HuH-7.5 (cell line): ENCODE measurements at regions not wholly inside any gene's neighbourhood (a gene's known extent, or its start where the extent isn't known, plus 50 kb on each side); places are given as distances from the start of the nearest gene placed in this dataset.
A peak's percentile ranks its signal among the peaks of the same experiment; 100 is the strongest.

Source experiments
- DNase-seq: peaks from one replicate; pipeline ENCODE4 v3.0.0; 2011; ENCODE audit warnings: low spot score

DNA sequence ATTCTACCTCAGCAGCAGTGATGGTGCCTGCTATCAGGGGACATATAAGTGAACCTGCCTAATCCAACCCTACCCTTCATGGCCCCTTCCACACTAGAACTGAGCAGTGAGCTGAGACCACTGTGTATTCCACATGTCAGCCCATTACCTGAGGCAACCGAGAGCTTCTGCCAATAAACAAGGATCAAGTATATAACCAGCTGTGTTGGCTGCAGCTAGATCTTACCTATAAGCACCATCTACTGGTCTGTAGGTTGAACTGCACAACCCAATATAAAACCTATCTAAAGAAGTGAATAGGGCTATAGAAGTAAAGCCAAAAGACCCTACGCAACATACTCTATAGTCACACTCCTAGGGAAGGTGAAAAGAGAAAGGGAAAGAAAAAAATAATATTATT, 376.9 kb downstream of the HHIPL2 start:
- peak; percentile 11 for DNase-seq

DNA sequence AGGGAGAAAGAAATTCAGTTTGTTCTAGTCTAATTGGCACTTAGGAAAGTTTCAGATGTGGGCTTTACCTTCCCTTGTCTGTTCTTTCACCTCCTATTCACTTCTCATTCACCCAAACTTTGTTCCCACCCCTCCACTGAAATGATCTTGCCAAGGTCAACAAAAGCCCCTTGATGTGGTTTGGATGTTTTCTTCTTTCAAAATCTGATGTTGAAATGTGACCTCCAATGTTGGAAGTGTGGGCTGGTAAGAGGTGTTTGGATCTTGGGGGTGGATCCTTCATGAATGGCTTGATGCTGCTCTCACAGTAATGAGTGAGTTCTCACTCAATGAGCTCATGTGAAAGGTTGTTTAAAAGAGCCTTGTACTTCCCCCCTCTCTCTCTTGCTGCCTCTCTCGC, 379.3 kb downstream of the HHIPL2 start:
- no peak for DNase-seq

DNA sequence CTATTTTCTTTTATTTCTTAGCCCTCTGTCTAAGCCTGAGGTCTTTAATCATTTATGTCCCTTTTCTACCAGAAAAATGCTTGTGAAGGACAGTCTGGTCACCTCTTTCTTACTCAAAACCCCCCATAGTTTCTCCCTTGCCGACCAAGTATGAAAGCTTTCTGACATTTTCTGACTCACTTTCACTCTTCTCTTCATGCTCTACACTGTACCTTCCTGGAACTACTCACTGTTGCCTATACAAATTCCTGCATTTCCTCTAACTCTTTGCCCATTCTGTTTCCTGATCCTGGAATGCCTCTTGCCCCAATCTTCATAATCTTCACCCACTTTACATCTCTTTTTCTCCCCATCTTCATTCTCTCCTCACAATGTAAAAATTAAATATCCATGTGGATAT, 380.0 kb downstream of the HHIPL2 start:
- no peak for DNase-seq

DNA sequence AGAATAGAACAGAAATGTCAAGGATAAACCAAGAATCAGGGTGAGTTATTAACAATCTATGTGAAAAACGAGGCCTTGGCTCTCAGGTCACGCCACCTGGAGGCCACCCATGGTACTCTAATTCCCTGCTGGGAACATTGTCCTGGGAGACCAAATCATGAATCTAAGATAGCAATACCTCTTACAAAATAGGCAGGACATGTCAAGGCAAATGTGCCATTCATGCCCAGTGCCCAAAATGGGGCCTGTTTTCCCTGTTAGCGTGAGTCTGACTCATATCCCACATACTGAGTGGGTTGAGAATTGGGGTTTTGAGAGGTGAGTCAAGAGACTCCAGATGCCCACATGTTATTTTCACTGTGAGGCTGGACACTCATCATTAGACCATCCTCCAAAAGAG, 380.8 kb downstream of the HHIPL2 start:
- peak; percentile 18 for DNase-seq

DNA sequence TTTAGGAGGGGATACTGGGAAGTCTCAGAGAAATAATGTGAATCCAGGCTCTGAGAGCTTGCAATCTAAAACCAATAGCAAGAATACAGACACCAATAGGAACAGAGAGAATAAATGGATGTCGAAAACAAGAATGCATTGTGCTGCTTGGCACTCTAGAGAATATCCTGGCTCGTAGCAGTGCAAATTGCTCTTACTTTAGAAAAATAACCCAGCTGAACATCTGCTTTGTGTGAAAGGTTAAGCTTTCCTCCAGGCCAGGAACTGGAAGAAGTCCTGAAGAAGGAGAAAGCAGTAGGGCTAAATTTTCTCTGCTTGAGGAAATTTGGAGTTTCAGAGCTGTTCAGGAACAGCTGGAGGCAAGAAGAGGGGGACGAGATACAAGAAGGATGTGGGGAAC, 382.3 kb downstream of the HHIPL2 start:
- no peak for DNase-seq

DNA sequence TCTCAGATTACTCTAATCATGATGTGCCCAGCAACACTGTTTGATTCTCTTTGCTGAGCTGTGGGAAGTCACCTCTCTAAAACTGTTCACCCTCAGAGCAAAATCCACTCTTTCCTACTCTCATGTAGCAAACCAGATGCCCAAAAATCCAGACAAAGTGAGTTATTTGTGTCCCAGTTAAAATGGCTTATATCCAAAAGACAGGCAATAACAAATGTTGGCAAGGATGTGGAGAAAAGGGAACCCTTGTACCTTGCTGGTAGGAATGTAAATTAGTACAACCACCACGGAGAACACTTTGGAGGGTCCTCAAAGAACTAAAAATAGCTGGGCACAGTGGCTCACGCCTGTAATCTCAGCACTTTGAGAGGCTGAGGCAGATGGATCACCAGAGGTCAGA, 384.0 kb downstream of the HHIPL2 start:
- DNase-seq, result no peak

DNA sequence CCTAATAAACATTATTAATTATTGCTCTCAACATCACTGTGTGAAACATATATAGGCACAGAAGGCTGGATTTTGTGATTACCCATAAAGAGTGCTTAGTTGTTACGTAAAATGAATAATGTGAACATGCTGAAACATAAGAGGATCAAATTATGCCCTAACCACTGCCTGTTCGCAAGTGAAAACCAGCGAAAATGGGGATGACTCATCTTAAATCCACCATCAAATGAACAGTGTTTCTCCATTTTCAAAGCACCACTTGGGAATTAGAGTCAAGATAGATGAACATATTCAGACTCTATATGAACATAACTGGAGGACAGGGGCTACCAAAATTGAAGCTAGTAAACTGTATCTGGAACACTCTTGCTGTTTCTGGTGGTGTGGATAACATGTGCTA, 386.2 kb downstream of the HHIPL2 start:
- no peak for DNase-seq

DNA sequence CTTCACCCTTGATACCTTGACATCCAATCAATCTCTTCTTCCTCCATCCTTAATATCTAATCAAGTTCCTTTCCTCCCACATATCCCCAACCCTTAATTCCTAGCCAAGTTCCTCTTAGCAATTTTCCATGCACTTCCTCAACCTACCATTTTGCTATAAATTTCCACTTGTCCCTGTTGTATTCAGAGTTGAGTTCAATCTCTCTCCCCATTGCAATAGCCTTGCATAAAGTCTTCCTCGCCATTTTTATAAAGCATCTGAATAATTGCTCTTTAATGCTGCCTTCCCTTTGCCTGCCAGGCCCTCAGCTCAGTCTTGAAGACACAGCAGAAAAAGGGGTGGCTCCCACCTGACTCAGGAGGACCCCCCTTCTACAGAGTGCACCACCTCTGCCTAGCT, 390.3 kb downstream of the HHIPL2 start:
- no peak for DNase-seq

DNA sequence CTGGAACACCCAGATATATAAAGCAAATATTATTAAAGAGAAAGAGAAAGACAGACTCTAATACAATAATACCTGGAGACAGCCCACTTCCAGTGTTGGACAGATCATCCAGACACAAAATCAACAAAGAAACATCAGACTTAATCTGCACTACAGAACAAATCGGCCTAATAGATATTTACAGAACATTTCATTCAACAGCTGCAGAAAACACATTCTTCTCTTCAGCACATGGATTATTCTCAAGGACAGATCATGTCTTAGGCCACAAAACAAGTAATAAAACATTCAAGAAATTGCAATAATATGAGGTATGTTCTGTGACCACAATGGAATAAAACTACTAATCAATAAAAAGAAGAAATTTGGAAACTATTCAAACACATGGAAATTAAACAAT, 398.3 kb upstream of the DUSP10 start:
- DNase-seq, result no peak

DNA sequence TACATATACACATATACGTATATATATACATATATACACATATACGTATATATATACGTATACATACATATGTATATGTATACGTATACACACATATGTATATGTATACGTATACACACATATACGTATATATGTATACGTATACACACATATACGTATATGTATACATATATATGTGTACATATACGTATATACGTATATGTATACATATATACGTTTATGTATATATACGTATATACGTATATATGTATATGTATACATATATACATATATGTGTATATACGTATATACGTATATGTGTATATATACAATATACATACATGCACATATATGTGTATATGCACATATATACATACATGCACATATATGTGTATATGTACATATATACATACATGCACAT, 396.2 kb upstream of the DUSP10 start:
- no peak for DNase-seq

DNA sequence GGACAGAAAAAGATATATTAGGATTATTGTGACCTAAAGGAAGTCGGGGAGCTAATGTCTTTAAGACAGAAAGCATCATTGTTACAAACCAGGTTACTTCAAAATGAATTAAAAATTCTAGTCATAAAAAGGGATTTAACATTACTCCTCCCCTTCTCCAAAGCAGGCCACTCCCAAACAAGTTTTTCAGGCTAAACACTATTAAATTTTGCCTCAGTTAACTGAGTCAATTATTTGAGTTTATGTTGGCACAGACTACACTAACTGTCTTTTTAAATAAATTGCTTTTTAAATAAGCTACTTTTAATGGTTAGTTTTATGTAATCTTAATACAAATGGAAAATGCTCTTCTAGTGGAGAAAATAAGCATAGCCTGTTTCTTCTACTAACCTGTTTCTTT, 395.0 kb upstream of the DUSP10 start:
- DNase-seq, result no peak

DNA sequence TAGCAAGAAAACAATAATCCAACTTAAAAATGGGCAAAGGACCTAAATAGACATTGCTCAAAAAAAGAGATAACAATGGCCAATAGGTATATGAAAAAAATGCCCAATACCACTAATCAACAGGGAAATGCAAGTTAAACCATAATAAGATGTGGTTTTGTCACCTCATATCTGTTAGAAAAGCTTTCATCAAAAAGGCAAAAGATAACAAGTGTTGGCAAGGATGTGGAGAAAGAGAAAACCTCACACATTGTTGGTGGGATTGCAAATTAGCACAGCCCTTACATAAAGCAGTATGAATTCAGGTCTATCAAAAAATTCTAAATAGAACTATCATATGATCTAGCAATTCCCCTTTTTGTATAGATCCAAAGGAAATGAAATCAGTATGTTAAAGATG, 387.2 kb upstream of the DUSP10 start:
- DNase-seq, result no peak

DNA sequence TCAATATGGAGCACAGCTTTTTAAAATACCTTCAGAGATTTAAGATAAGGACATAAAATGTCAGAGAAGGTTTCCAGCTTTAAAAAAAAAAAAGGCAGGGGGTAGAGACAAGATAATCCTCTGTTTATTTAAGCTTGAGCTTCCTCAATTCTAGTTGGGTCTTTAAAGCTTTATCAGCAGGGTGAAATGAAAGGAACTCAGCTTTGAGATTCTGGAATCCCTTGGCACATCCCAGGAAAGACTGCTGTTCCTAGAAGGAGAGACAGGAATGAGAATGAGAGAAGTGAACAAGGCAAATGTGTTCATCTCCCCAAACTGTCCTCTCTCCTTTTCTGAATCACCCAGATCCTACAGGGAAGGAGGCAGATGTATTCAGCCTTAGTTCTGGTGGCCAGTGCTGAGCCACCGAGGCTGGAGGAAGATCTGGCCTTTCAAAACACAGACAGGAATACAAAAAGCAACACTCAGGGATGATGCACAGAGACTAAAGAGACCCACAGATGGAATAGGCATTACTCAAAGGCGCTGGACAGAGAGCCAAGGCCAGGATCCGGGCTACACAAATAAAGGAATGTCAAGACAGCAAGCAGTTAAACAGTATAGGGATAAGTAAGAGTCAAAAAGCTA, 385.8 kb upstream of the DUSP10 start:
- DNase-seq, result no peak

DNA sequence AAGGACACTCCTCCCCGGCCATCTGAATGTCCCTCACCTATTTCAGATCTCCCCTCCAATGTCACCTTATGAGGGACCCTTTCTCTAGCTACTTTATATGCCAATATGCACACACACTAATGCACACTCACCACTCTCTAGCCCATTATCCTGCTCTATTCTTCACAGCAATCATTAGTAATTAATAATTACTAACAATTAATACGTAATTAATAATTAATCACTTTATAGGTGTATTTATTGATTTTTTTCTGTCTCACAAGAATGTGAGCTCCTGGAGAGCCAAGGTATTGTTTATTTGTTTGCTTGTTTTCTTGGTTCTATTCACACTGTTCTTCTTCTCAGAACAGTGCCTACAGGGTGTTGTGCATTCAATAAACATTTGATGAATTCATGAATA, 385.2 kb upstream of the DUSP10 start:
- no peak for DNase-seq

DNA sequence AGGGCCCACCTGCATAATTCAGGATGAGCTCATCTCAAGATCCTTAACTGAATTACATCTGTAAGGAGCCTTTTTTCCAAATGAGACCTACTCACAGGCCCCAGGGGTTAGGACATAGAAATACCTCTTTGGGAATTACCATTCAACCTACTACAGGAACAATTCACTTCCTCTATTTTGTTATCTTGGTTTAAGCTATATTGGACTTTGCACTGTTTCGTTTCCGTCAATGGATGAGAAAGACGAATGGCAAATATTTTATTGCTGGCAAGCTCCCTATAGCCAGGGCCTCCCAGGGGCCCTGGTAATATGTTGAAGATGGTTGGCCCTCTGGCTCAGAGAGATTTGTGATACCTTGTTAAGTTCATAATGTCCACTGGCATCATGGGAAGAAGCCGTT, 384.2 kb upstream of the DUSP10 start:
- no peak for DNase-seq

DNA sequence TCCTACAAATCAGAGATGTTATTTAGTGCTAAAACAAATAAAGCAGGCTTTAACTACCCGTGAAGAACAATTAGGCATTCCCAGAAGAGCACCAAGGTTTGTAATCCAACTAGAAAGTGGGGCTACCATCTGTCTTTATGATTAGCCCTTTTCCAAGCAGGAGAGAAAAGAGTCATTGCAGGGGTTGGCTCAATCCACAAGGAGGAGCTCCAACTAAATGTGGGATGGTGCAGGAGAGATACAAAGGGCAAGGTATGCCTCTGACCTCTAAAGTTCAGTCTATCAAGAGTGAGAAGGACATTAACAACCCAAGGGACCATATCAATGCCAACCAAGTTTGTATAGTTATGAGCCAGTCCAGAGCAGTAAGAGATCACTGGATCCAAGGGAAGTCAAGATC, 382.7 kb upstream of the DUSP10 start:
- DNase-seq, result no peak

DNA sequence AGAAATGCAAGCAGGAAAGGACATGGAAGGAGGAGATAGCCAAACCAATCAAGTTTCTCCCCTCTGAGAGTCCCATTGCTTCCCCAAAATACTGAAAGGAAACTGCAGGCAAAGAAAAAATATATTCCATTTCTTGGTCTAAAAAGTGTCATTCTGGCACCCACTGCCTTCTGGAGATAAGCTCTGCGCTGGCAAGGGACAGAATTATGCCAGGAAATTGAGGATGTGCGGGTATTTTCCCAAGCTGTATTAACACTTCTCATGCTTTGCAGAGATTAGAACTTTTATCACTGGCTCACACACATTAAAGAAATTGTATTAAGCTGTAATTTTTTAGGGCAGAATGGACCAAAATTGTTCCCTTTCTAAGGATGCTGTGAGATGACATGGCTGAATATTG, 381.2 kb upstream of the DUSP10 start:
- no peak for DNase-seq

DNA sequence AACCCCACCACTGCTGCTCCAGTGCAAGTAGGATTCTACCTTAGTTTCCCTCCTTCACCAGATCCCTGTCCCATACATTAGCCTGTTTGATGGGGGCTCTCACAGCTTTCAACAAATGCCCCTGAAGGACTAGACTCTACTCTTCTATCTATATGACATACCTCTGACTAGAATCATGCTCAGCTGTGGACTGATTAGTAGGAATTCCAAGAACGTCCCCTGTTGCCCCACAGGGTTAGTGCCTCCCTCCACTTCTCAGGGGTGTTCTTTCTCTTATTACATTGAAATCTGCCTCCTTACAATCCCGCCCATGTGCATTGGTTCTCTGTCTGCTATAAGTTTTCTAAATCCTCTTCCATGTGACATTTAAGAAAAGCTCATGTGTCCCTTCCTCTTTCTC, 375.9 kb upstream of the DUSP10 start:
- DNase-seq, result no peak

DNA sequence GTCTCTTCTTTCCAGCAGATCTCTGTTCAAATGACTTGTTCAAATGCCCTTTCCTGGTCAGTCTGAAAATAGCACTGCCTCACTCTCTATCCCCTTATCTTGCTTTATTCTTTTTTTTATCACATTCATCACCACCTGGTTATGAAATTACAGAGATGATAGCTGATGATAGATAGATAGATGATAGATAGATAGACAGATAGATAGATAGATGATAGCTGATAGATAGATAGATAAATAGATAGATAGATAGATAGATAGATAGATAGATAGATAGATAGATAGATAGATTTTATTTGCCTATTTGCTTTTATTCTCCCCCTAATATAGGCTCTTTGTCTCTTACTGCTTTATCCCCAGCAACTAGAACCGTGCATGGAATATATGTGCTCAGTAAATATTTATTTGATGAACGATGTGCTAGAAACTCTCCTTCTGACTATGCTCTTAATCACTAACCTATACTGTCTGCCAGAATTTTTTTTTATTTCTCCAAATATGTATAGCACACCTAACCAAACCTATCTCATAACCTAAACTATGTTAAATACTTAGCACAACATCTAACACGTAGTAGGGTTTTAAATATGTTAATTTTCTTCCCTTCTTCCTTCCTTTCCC, 372.8 kb upstream of the DUSP10 start:
- DNase-seq, result no peak

DNA sequence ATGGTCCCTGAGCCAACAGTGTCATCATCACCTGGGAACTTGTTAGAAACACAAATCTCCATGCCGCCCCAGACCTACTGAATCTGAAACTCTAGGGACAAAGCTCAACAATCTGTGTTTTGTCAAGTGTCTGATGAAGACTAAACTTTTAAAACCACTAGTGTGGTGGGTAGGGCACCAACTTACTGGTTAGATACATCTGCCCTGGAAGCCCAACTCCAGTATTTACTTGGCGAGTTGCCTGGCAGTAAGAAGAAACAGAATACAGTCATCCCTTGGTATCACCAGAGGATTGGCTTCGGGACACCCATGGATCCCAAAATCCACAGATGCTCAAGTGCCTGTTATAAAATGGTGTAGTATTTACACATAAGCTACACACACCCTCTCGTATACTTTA, 367.9 kb upstream of the DUSP10 start:
- no peak for DNase-seq

DNA sequence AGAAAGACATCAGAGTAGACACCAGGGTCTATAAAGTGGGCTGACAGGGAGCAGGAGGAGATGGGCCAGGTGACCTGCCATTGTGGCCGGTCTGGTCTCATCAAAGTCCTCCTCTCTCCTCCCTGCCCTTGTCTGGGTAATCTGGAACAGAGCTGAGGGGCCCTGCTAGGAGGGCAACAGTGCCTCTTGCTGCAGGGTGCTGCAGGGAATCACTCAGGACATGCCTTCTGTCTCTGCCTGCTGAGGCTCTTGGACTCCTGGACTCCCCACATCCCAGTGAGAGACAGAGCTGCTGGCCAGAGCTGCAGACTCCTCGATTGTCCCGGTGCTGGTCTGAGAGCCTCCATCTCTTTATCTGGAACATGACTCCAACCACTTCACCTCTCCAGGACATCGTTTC, 366.1 kb upstream of the DUSP10 start:
- no peak for DNase-seq

DNA sequence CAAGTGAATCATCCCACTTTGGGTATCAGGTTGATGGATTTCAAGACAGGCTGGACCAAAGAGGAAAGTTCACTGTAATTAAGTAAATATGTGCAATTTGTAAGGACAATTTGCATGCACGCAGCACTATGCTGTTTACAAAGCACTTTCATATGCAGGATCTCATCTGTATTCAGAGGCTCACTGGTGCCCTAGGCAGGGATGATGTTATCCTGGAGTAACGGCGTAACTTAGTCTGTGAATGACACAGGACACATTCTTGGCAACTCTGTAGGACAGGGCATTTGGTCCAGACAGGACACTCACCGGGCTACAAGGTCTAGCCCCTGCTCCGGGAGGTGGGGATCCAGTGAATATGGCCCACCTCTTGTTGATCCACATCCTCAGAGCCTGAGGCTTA, 365.4 kb upstream of the DUSP10 start:
- DNase-seq, result no peak

DNA sequence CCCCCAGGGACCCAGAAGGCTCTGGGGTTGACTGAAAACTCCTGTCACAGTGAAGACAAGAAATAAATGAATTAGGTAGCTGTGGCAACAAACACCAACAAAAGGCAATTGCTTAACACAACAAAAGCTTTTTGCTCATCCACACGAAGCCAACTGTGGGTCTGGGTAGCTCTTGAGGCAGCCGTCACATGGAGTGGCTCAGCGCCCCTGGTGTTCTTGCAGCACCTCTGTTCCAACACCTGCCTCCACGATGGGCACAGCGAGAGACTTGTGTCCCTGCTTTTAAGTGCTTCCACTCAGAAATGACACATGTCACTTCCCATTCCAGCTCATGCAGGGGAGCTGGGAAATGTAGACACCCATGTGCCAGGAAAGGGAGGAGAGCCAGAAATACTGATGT, 364.5 kb upstream of the DUSP10 start:
- DNase-seq, result no peak

DNA sequence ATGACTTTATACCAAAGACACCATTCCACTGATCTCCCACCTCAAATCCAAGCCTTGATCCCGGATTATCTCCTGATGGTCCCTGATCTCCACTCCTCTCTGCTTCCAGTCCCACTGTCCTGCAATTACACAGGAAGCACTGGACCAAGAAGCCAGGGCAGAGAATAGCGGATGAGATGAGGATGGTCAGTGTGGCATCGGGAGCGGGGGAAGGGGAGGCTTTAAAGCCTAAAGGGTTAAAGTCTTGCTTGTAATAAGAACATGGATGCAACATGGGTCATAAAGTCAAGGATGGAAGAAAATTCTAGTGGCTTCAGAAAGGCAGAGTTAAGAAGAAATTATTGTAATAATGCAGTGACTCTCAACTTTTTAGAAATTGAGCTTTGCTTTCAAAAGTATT, 364.0 kb upstream of the DUSP10 start:
- no peak for DNase-seq

DNA sequence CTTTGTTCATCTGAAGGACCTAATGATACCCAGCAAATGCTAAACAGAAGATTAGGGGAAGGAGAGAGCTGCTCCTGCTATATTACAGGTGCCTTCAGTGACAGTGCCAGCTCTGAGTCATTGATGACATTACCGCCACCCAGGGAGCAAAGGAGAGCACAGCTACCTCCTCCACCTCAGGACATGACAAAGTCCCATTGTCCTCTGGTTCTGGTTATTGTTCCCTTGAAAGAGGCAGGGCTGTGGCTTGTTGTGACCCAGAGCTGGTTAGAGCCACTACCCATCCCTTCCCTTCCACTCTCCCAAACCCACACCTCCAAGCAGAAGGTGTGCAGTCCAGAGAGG, 363.5 kb upstream of the DUSP10 start:
- no peak for DNase-seq
